Smooth muscle cell (in vitro differentiated cells): ENCODE measurements at regions not wholly inside any gene's neighbourhood (a gene's known extent, or its start where the extent isn't known, plus 50 kb on each side); places are given as distances from the start of the nearest gene placed in this dataset.
A peak's percentile ranks its signal among the peaks of the same experiment; 100 is the strongest.

Experiments used
- DNase-seq: peaks from one replicate; lab custom pipeline; 2025; ENCODE audit not compliant: unreplicated experiment; lab: John Stamatoyannopoulos, UW
- H2AFZ ChIP-seq: fragments of 200-600 bp; sonication (generic); 2 replicates; pipeline ENCODE4 v1.6.0; 2016; ENCODE audit warnings: antibody characterized with exemption, low read depth, mild to moderate bottlenecking
- H3F3A ChIP-seq: fragments of 200-600 bp; sonication (generic); 2 replicates; pipeline ENCODE4 v1.6.0; 2017; ENCODE audit warnings: antibody characterized with exemption, low read depth
- H3K27ac ChIP-seq: fragments of 200-600 bp; sonication (generic); 2 replicates; pipeline ENCODE4 v1.5.1; 2016; ENCODE audit warnings: low read depth, mild to moderate bottlenecking
- H3K27me3 ChIP-seq: fragments of 200-600 bp; sonication (generic); 2 replicates; pipeline ENCODE4 v1.6.1; 2016; ENCODE audit warnings: low read depth, mild to moderate bottlenecking
- H3K36me3 ChIP-seq: fragments of 200-600 bp; sonication (generic); 2 replicates; pipeline ENCODE4 v1.5.1; 2016; ENCODE audit warnings: low read depth
- H3K4me1 ChIP-seq: fragments of 200-600 bp; sonication (generic); 2 replicates; pipeline ENCODE4 v1.5.1; 2016; ENCODE audit warnings: low read depth
- H3K4me2 ChIP-seq: fragments of 200-600 bp; sonication (generic); 2 replicates; pipeline ENCODE4 v1.6.0; 2016; ENCODE audit warnings: mild to moderate bottlenecking
- H3K4me3 ChIP-seq: fragments of 200-600 bp; sonication (generic); 2 replicates; pipeline ENCODE4 v1.5.1; 2016; ENCODE audit warnings: mild to moderate bottlenecking
- H3K79me2 ChIP-seq: fragments of 200-600 bp; sonication (generic); 2 replicates; pipeline ENCODE4 v1.6.0; 2016; ENCODE audit warnings: low read depth, mild to moderate bottlenecking
- H3K9ac ChIP-seq: fragments of 200-600 bp; sonication (generic); 2 replicates; pipeline ENCODE4 v1.6.0; 2016; ENCODE audit warnings: low read depth
- H3K9me3 ChIP-seq: fragments of 200-600 bp; sonication (generic); replicated peaks from 2 replicates; pipeline ENCODE4 v1.5.1; 2016; ENCODE audit warnings: low read depth
- H4K20me1 ChIP-seq: fragments of 200-600 bp; sonication (generic); 2 replicates; pipeline ENCODE4 v1.6.0; 2016; ENCODE audit warnings: low read depth
- WGBS: methylation state at CpG from one replicate; pipeline ENCODE4 v1.1.7; 2016; ENCODE audit warnings: low lambda C conversion rate; 5-methylcytosine and 5-hydroxymethylcytosine counted together
- TF ChIP-seq, protein P1 (sequence below): fragments of 200-600 bp; sonication (generic); IDR thresholded peaks from 2 replicates; pipeline ENCODE4 v1.5.1; 2017; ENCODE audit warnings: borderline replicate concordance, mild to moderate bottlenecking, antibody characterized with exemption; ENCODE audit not compliant: insufficient read depth, poor library complexity, severe bottlenecking

DNA sequence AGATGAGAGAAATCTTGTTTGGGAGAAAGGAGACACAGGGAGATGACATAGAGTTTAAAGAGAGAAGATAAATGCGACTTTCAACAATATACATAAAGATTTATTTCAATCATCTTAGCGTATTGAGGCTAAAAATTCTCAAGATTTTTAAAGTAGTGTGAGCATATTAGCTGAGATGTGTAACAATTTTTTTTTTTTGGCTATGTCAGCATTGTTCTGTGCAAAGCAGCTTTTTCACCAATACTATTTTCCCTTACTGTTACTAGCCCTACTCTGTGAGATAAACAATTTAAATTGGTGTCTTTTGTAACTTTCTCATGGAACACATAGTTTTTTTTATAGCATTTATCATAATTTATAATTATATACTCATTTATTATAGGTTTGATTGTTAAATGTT is 185.2 kb upstream of the ZNF385D start:
- no peaks in the 10 kb centered on the region for H3K9me3 ChIP-seq
- H3K79me2 ChIP-seq = no peaks in the 10 kb centered on the region
- no peak overlapping the region for H3K4me2 ChIP-seq
- H3K4me3 ChIP-seq = no peak overlapping the region
- no peak overlapping the region for H3K27ac ChIP-seq
- TF ChIP-seq, protein P1, sequence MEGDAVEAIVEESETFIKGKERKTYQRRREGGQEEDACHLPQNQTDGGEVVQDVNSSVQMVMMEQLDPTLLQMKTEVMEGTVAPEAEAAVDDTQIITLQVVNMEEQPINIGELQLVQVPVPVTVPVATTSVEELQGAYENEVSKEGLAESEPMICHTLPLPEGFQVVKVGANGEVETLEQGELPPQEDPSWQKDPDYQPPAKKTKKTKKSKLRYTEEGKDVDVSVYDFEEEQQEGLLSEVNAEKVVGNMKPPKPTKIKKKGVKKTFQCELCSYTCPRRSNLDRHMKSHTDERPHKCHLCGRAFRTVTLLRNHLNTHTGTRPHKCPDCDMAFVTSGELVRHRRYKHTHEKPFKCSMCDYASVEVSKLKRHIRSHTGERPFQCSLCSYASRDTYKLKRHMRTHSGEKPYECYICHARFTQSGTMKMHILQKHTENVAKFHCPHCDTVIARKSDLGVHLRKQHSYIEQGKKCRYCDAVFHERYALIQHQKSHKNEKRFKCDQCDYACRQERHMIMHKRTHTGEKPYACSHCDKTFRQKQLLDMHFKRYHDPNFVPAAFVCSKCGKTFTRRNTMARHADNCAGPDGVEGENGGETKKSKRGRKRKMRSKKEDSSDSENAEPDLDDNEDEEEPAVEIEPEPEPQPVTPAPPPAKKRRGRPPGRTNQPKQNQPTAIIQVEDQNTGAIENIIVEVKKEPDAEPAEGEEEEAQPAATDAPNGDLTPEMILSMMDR = no peak
- H3K9ac ChIP-seq = no peak overlapping the region
- WGBS = 97% methylated on average over 2 of the region's 2 CpGs
- no peak overlapping the region for H2AFZ ChIP-seq
- peaks cover 7% of the 10 kb centered on the region for H3K27me3 ChIP-seq
- no peak for DNase-seq
- no peaks in the 10 kb centered on the region for H3K4me1 ChIP-seq
- H3K36me3 ChIP-seq = no peaks in the 10 kb centered on the region
- no peaks in the 10 kb centered on the region for H3F3A ChIP-seq
- no peaks in the 10 kb centered on the region for H4K20me1 ChIP-seq

DNA sequence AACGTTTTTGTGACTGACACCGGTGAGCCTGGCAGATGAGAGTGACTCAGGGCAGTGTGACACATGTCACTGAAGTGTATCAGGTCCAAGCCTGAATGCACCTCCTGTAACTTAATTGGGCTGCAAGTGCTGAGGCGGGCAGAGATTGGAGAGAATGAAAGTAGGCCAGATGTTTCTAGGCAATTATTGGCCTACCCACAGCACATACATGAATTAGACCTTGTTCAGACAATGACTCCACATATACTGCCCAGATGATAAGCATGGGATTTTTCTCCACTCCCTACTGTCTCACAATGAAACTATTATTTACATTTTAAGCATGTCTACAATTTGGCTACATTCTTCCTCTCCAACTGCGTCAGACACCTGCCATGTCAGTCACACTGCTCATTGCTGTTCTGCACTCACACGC is 187.3 kb upstream of the ZNF385D start:
- Histone ChIP-seq H3K79me2 (no peaks in the 10 kb centered on the region), H3K9me3 (no peaks in the 10 kb centered on the region), H3K36me3 (no peaks in the 10 kb centered on the region), H2AFZ (no peak overlapping the region), H3K4me2 (no peak overlapping the region), H3K27me3 (peaks cover 7% of the 10 kb centered on the region), H3K4me3 (no peak overlapping the region), H3K9ac (no peak overlapping the region), H3F3A (no peaks in the 10 kb centered on the region), H3K4me1 (peaks cover 3% of the 10 kb centered on the region), H4K20me1 (no peaks in the 10 kb centered on the region), H3K27ac (no peak overlapping the region)
- no peak for DNase-seq
- 93% methylated on average over 5 of the region's 5 CpGs for WGBS
- TF ChIP-seq, protein P1 = no peak

DNA sequence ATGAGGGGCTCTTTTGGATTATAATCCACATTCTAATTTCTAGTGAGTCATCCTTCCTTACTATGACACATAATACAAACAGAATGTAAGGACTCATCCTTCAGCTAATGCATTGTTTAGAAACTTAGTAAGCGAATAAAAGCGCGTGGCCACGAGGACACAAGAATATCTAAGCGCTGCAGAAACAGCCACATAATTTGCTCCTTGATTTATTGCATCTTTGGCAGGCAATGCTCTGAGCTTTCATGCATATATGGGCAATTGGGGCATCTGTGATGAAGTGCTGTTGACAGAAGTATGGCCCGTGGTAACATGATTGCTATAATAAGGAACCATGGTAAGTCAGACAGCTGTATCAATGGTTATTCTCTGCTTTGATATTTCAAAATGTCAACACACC is 191.3 kb upstream of the ZNF385D start:
- no peaks in the 10 kb centered on the region for H3K79me2 ChIP-seq
- 53% methylated on average over 6 of the region's 6 CpGs for WGBS
- TF ChIP-seq, protein P1 = no peak
- no peaks in the 10 kb centered on the region for H3F3A ChIP-seq
- H3K27me3 ChIP-seq = no peaks in the 10 kb centered on the region
- H3K4me3 ChIP-seq = no peak overlapping the region
- no peak for DNase-seq
- H3K9me3 ChIP-seq = no peaks in the 10 kb centered on the region
- no peaks in the 10 kb centered on the region for H4K20me1 ChIP-seq
- H3K4me2 ChIP-seq = no peak overlapping the region
- H2AFZ ChIP-seq = no peak overlapping the region
- H3K27ac ChIP-seq = no peak overlapping the region
- no peak overlapping the region for H3K9ac ChIP-seq
- H3K4me1 ChIP-seq = peaks cover 28% of the 10 kb centered on the region
- no peaks in the 10 kb centered on the region for H3K36me3 ChIP-seq

DNA sequence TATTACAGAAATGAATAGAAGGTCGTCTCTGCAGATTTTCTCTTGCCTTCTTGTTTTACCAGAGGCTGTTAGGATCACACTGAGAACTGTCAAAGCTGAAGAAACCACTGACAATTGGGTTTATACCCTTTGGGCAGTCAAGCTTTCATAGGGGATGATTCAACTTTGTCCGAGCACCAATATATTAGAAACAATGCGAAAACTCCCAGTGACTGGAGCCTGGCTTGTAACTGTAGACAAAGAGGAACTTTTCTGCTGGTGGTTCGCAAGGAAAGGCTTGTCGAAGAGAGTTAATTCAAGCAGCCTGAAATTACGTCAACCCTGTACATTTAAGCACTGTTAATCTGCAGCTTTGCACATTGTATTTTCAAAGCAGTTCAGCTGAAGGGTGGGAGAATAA is 193.2 kb upstream of the ZNF385D start:
- Histone ChIP-seq H3K4me2 (peak overlapping the region; percentile 72), H2AFZ (peak overlapping the region; percentile 91)
- DNase-seq = no peak

More for the DNA sequence above, 193.2 kb upstream of the ZNF385D start:
- no peaks in the 10 kb centered on the region for H3F3A ChIP-seq
- H4K20me1 ChIP-seq = no peaks in the 10 kb centered on the region
- no peaks in the 10 kb centered on the region for H3K36me3 ChIP-seq
- H3K79me2 ChIP-seq = no peaks in the 10 kb centered on the region
- peak overlapping the region; percentile 50 for H3K27ac ChIP-seq
- peaks cover 28% of the 10 kb centered on the region for H3K4me1 ChIP-seq
- TF ChIP-seq, protein P1 = no peak
- H3K9ac ChIP-seq = no peak overlapping the region
- no peaks in the 10 kb centered on the region for H3K27me3 ChIP-seq
- H3K9me3 ChIP-seq = no peaks in the 10 kb centered on the region
- H3K4me3 ChIP-seq = peak overlapping the region; percentile 20
- 35% methylated on average over 6 of the region's 6 CpGs for WGBS
